GM21723 (cell line): ENCODE measurements at regions not wholly inside any gene's neighbourhood (a gene's known extent, or its start where the extent isn't known, plus 50 kb on each side); places are given as distances from the start of the nearest gene placed in this dataset.
"Not testable (repeated sequence)": the region's sequence is repeated elsewhere in the genome, so short reads cannot be mapped to it uniquely, and the experiment has no call there.

Experiments used
- ATAC-seq: cut with Tn5 transposase; IDR thresholded peaks from one replicate; pipeline ENCODE4 v1.9.1; 2021; ENCODE audit warnings: mild to moderate bottlenecking, moderate library complexity; ENCODE audit not compliant: unreplicated experiment

DNA sequence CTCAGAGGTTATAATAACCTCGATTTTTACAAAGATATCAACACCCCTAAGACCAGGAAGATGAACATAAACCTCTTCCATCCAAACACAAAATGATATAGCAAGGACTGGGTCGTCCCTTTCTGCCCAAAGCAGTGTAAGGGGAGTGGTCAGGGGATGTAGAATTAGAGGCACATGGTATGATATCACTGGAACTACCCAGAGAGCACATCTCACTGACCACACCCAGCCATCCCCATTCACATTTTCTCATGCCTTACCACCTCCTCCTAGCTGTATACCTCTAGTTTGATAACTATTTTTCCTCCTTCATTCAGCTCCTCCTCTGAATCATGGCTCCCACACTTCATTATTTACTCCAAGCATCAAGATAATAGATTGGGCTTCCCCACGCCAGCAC is 152.6 kb downstream of the COPS8 start:
- no peak for ATAC-seq

DNA sequence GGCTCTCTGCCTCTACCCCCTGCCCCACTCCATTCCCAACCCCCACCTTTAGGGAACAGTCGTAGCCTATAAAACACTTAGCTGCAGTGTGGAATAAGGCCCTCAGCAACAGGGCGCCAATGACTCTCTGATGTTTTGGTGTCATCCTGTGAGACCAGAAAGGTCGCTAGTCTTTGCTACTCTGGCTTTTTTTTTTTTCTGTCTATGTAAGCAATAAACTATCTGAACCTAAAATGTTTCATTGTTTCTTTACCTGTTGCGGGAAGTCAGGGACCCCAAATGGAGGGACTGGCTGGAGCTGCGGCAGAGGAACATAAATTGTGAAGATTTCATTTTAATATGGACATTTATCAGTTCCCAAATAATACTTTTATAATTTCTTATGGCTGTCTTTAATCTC is 154.6 kb downstream of the COPS8 start:
- ATAC-seq: no peak

DNA sequence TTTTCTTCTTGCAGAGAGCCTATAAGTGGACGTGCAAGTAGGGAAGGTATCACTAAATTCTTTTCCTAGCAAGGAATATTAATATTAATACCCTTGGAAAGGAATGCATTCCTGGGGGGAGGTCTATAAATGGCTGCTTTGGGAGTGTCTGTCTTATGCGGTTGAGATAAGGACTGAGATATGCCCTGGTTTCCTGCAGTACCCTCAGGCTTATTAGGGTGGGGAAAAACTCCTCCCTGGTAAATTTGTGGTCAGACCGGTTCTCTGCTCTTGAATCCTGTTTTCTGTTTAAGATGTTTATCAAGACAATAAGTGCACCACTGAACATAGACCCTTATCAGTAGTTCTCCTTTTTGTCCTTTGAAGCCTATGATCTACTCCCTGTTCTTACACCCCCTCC is 155.2 kb downstream of the COPS8 start:
- not testable (repeated sequence) for ATAC-seq

DNA sequence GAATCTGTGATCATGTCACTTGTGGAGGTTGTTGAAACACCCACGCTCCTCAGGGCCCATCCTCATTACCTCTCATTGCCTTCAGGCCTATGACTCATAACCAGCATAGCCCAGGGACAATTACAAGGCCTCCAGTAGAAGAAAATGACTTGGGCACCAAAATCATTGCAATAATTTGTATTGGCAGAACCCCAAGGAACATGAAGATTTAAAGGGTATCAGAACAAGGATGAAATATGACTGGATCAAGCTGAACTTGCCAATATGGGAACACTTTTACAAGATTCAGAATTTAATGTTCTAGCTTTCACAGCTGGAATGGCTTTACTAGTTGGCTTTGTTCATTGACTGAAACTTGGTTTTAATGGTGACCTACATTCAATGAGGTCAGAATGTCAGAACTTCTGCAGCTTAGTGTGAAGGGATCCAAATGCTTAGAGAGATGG is 156.4 kb downstream of the COPS8 start:
- no peak for ATAC-seq

DNA sequence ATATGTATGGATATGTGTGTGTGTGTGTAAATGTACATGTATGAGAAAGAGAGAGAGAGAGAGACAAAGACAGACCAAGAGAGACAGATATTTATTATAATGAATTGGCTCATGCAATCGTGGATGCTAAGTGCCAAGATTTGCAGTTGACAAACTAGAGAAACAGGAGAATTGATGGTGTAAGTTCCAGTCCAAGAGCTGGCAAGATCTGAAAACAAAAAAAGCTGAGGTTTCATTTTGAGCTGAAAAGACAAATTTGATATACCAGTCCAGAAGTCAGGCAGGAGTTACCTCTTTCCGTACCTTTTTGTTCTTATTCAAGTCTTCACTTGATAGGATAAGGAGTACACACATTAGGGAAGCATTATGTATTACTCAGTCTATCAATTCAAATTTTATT is 157.8 kb downstream of the COPS8 start:
- ATAC-seq: no peak

DNA sequence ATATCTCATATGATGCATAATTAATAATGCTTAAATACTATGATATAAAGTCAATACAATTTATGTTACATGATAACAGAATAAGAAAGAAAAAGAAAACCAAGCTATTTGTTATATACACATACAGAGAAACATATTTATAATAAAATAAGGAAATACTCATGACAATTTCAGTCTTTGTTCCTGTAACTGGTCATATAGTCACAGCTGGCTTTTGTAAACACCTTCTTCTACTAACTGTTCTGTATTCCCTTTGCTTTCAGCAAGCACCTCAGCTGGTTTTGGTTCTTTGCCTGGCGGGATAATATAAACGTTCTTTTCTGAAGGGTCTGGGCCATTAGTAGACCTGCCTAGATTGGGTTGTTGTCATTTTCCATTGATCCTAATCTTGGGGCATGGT is 158.5 kb downstream of the COPS8 start:
- ATAC-seq: no peak

DNA sequence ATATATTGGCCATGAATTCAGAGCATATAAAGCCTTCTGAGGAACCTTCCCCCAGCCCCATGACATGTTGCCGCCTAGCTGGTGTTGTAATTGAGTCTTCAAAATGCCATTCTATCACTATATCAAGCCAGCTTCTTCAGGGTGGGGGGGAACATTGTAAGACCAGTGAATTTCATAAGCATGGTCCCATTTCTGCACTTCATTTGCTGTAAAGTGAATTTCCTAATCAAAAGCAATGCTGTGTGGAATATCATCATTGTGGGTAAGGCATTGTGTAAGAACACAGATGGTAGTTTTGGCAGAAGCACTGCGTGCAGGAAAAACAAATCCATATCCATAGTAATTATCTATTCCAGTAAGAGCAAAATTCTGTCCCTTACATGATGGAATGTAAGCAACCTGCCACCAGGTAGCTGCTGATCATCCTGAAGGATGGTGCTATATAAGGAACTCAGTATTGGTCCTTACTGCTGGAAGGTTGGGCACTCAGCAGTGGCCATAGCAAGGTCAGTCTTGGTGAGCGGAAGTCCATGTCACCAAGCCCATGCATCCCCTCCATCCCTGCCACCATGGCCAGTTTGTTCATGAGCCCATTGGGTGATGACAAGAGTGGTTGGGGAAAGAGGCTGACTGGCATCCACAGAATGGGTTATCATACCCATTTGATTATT is 159.4 kb downstream of the COPS8 start:
- ATAC-seq: no peak

DNA sequence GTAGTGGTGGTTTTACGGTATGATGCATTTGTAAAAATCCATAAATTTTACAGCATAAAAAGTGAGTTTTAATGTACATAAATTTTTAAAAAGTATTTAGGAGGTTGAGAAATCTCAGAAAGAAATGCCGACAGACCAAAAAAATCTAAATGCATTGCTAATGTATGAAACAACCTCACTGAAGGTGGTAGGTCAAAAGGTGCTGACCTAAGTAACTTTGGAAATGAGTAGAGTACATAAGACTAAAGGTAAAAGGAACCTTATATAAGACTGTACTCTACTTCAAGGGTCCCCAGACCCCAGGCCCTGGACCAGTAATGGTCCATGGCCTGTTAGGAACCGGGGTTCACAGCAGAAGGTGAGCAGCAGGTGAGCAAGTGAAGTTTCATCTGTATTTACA is 163.4 kb downstream of the COL6A3 start:
- ATAC-seq: no peak

DNA sequence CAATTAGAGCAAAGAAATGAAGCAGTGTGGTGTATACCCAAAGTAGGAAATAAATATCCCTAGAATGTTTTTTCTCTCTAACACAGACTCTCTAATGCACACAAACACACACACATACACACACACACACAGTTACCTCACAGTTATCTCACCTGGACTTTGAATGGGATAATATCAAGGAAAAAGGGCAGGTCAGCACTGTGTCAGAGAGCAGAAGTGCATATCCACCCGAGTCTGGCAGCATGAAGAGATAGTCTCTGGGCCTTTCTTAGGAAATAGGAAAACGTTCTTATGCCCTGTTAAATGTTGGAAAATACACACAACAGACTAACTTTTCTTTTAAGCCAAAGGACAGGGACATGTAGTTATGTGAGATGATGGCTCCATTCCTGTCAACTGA is 162.0 kb downstream of the COL6A3 start:
- no peak for ATAC-seq

DNA sequence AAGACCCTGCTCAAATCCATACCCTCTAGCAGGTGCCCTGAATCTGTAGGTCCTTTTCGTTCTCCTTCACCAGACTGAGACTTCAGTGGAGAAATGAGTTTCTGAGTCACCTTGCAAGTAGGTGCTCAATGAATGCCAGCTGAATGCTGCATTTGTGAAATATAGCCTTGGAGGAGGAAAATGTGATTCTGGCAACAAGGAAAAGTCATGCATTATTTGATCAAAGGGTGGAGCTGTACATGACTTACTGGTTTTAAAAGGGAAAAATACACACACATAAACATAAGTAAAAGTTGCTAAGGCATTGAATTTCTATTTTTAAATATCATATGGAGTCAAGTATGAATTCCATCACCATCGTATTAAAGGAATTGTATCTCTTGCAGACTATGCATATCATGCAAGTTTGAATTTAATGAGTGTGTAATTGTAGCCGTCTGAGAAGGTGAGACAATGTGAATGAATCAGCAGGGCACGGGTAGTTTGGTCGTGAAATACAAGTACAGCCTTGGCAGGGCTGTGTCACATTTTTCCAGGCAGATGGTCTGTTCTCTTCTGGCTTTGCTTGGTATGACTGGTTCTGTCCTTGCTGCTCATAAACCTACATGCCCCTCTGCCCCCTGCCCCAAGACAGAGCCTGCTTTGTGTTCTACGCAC is 160.8 kb downstream of the COL6A3 start:
- ATAC-seq: no peak

DNA sequence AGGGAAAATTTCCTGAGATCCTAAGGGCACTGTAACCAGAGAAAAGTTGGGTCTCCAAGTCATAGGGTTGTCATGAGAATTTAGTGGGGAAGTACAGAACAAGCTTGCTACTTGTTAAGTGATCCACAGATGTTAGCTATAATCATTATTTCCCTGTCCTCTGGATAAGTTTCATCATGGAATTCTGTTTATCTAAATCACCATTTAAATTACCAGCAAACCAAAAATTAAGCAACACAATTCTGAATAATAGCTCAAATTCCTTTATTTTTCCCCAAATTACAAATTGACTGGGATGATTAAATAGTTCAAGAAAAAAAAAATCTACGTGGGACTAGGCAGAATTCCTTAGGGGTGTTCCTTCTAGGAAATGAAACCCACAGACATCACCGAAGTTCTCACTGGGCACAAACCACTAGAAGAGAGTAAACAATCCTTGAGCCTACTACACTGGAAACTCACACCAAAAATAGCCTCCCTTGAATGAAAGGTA is 159.5 kb downstream of the COL6A3 start:
- ATAC-seq: no peak

DNA sequence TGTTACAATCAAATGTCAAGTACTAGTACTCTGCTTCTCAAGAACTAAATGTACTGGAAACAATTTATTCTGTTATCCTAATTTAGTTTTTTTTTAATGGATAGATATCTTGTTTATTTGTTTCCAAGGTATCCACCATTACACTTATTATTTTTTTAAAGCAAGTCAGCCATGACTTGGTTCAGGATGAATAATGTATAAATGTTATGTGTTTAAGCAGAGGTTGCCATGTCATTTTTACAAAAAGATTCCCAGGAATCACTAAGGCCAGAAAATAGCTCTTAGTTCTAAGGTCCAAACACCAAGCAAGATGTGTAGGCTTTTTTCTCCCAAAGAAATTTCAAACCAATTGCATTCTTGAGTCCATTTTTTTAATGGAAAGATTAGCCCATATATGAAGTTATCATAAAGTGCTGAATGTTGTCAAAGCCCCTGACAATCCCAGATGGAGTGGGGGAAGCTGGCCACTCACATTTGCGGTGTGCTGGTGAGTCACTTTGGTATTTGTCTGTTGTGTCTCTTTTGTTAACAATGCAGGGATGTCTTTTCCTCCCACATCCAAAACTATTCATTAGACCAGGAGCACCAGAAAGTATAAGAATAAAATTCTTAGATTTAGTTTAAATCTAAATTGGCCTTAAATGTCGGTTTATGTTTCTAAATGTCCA is 158.9 kb downstream of the COL6A3 start:
- ATAC-seq: no peak

DNA sequence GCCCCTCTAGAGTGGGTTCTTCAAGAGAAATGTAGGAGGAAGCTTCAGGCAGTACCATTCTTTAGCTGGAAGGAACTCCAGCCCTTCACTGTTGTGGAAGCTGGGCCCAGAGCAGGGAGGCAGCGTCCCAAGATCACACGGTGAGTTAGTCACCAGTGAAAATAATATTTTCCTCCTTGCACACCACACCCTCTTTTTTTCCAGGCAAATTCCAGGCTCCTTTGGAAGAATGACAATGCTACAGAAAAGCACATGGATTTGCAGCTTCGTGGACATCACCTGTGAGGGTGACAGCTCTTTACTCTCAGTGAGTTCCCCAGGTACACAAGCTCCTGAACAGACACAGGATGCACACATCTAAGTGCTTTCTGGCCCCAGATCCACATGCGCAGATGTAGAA is 157.1 kb downstream of the COL6A3 start:
- ATAC-seq: no peak

DNA sequence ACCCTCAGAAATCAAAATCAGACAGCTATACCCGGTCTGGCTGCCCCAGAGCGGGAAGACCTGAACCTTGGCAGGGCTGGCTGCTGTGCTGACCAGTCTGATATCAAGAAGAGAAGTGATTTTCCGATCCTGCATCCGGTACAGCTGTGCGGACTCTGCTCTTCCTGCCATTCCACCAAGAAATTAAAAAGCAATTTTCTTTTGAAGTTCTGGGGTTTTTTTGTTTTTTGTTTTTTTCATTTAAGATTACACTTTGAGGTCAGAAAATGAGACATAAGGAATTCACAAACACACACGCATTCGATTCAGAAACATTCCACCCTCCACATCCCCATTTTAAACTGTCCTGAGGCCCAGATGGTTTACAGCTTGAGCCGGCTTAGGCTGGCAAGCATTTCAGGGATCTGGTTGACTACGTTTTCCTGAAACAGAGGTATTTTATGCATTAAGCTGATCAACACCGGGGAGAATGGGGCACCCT is 156.5 kb downstream of the COL6A3 start:
- ATAC-seq: no peak

DNA sequence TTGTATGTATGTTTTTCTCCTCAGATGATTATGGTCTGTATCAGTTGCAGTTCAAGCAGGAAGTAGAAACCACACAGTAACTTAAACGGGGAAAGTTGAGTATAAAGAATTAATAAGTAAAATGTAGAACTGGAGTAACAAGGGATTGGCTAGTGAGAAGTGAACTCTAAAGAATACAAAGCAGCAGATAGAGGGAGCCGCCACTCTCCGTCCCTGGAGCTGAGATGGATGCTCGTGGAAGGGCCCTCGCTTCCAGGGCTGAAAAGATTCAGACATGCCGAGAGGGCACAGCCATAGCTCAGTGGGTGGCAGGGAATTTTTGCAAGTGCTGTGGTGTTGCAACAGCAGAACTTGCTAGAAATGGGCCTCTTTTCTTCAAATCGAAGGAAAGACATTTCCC is 155.8 kb downstream of the COL6A3 start:
- ATAC-seq: no peak

DNA sequence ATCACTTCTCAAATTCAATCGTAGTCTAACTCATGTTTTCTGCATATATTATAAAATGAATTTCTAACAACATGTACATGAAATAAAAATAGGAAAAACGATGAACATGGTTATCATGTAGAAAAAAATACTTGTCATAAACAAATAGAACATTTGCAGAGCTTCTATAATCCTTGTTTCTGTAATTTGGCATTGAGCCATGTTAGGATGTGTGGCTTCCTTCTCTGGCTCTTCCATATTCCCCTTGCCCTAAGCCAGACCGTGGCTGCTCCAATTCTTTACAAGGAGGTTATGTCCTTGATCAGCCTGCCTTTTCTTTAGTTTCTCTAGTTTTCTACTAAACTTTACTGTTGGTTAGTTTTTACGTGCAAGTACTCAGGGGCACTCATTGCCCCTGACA is 155.3 kb downstream of the COL6A3 start:
- ATAC-seq: no peak

DNA sequence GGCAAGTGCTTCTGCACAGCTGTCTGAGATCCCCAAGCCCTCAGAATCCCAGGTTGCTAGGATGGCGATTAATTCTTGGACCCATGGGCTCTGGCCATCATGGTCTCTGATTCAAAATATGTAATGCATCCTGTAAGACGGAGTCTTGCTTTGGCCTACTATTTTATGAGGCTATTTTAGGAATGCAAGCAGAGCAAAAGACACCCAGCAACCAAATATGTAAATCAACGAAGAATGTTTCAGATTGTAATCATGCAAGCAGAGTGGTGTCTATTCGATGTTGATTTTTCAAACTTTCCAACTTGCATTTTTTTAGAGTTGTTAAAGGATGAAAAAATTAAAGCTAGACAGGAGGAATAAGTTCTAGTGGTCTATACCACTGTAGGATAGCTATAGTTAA is 154.8 kb downstream of the COL6A3 start:
- no peak for ATAC-seq

DNA sequence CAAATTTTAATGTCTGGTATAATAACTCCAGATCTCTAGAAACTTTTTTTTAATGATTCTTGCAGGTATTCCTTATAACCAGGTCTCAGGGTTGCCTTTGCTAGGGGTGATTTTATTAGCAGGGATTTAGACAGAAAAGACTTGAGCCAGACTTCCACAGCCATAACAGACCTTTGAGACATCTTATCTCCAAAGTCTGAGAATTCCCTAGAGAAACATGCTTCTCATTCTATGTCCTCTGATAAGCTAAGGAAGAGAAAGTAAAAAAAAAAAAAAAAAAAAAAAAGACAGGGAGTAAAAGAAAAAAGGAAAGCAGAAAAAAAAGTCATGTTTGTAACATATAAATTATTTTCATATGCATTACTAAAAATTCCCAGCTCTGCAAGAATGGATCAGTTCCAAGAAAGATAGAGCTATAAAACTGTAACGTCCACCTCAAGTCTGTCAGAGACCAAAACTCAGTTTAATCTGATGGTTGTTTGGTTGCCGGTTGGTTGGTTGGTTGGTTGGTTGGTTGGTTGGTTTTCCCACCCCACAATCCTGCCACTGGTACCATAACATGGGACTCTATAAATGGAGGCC is 153.8 kb downstream of the COL6A3 start:
- ATAC-seq: no peak

DNA sequence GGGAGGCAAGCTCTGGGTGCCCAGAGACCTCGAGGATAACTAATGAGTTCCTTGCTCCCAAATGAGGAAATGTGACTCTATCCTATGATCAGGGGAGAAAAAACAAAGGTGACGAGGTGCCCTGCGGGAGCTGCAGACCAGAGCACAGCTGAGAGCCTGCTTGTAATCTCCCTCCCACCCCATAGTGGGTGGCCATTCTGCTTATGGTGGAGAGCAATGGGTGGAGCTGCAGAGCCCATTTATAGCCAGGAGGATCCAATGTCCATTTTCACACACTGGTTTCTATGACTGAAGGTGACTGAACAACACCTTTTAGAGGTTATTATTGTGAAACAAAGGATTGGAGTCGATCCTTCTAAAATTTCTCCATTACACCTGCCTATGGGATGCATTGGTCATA is 153.3 kb downstream of the COL6A3 start:
- no peak for ATAC-seq

DNA sequence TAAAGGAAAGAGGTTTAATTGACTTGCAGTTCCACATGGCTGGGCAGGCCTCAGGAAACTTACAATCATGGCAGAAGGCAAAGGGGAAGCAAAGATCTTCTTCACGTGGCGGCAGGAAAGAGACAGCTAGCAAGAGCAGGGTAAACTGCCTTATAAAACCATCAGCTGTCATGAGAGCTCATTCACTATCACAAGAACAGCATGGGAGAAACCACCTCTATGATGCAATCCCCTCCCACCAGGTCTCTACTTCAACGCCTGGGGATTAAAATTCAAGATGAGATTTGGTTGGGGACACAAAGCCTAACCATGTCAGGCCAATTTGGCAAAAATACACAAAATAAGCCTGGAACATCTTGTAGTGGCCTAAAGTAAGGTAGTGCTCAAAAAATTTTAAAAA is 152.6 kb downstream of the COL6A3 start:
- ATAC-seq: no peak
